HepG2 (cell line): ENCODE measurements at regions not wholly inside any gene's neighbourhood (a gene's known extent, or its start where the extent isn't known, plus 50 kb on each side); places are given as distances from the start of the nearest gene placed in this dataset.

Experiments
- ATAC-seq: fragments of 200-7000 bp; cut with Tn5 transposase; 3 replicates; pipeline ENCODE4 v1.9.1; 2020; ENCODE audit warnings: mild to moderate bottlenecking, moderate library complexity
- BruUV-seq: library from RNA; stranded (reverse); fragments of 400-500 nt; replicated peaks from 2 replicates; lab custom pipeline; 2021; lab: Mats Ljungman, UMichigan
- CTCF ChIA-PET: fragments of 300-600 bp; formaldehyde crosslinking; extraction: SDS; loops from one replicate; lab custom pipeline; 2021; ENCODE audit warnings: low total read pairs, inconsistent platforms, low intra/inter-chr PET ratio; lab: Yijun Ruan, JAX
- POLR2A ChIA-PET: fragments of 350-600 bp; sonication (Branson Sonifier 250); formaldehyde crosslinking; loops from one replicate; lab custom pipeline; 2020; ENCODE audit warnings: antibody characterized with exemption, inconsistent platforms; lab: Yijun Ruan, JAX
- DNase-seq: peaks from one replicate; pipeline ENCODE4 v3.0.0-alpha.2; 2015; ENCODE audit warnings: low spot score
- FAIRE-seq: peaks from 3 replicates; lab custom pipeline; 2011; peaks lifted over from hg19 to GRCh38; lab: Jason Lieb, UNC
- H2AFZ ChIP-seq: one replicate; pipeline ENCODE4 v1.6.1; 2011; ENCODE audit warnings: low read length, inconsistent platforms
- H3K27ac ChIP-seq: fragments of 300-600 bp; 3 replicates; pipeline ENCODE4 v1.8.0; 2011; ENCODE audit warnings: mixed run types, mild to moderate bottlenecking, mixed read lengths, low read length, inconsistent platforms; ENCODE audit not compliant: insufficient read depth; ENCODE audit errors: extremely low read length
- H3K27me3 ChIP-seq, 2 experiments: fragments of 200-600 bp in 1 of 2; 2 replicates in 1 of 2; 3 replicates in 1 of 2; pipeline versions ENCODE4 v1.6.0 to v1.8.0; 2011; ENCODE audit warnings: low read length in 2 of 2, mild to moderate bottlenecking in 2 of 2, moderate library complexity in 2 of 2, inconsistent platforms in 1 of 2; ENCODE audit not compliant: insufficient read depth in 2 of 2, control insufficient read depth in 1 of 2
- H3K36me3 ChIP-seq, 2 experiments: fragments of 200-600 bp in 1 of 2; replicated peaks in 1 of 2; 2 replicates in 1 of 2; 3 replicates in 1 of 2; pipeline versions ENCODE4 v1.5.1 to v1.8.0; 2011; ENCODE audit warnings: low read length in 2 of 2, inconsistent platforms in 1 of 2; ENCODE audit not compliant: insufficient read depth in 2 of 2, control insufficient read depth in 1 of 2
- H3K4me1 ChIP-seq: 2 replicates; pipeline ENCODE4 v1.5.1; 2012; ENCODE audit warnings: low read length, inconsistent platforms; ENCODE audit not compliant: insufficient read depth
- H3K4me2 ChIP-seq: 2 replicates; pipeline ENCODE4 v1.6.0; 2011; ENCODE audit warnings: low read depth, low read length, inconsistent platforms
- H3K4me3 ChIP-seq, 3 experiments: fragments of 200-600 bp in 1 of 3; sonication (generic), shearing (Covaris generic) in 1 of 3; replicated peaks in 1 of 3; 2 replicates each; pipeline ENCODE4 v1.5.1; 2011 to 2016; ENCODE audit warnings: low read length in 3 of 3, inconsistent platforms in 2 of 3, low read depth in 2 of 3, mild to moderate bottlenecking in 2 of 3, control low read depth in 1 of 3, mixed read lengths in 1 of 3; ENCODE audit not compliant: insufficient read depth in 1 of 3
- H3K79me2 ChIP-seq: one replicate; pipeline ENCODE4 v1.6.1; 2011; ENCODE audit warnings: low read length, inconsistent platforms; ENCODE audit not compliant: insufficient read depth
- H3K9ac ChIP-seq: 2 replicates; pipeline ENCODE4 v1.6.0; 2011; ENCODE audit warnings: mild to moderate bottlenecking, low read depth, low read length, inconsistent platforms; ENCODE audit not compliant: insufficient read depth
- H3K9me3 ChIP-seq: 2 replicates; pipeline ENCODE4 v1.5.1; 2012; ENCODE audit warnings: mild to moderate bottlenecking, low read length
- H4K20me1 ChIP-seq: 2 replicates; pipeline ENCODE4 v1.6.0; 2011; ENCODE audit warnings: inconsistent platforms, mild to moderate bottlenecking, low read length, moderate library complexity; ENCODE audit not compliant: insufficient read depth
- ARNT2 ChIP-seq: sonication (generic); formaldehyde crosslinking; IDR thresholded peaks from 2 replicates; pipeline ENCODE4 v1.8.0; 2022; ENCODE audit warnings: mild to moderate bottlenecking, low read depth, missing genetic modification reagents, moderate library complexity
- HOXA9 ChIP-seq: sonication (generic); formaldehyde crosslinking; IDR thresholded peaks from 2 replicates; pipeline ENCODE4 v1.8.1; 2022; ENCODE audit warnings: missing genetic modification reagents, mild to moderate bottlenecking, moderate library complexity, borderline replicate concordance
- NKX3-1 ChIP-seq: sonication (generic); formaldehyde crosslinking; IDR thresholded peaks from 2 replicates; pipeline ENCODE4 v1.5.0; 2020; ENCODE audit warnings: missing genetic modification reagents
- TBX2 ChIP-seq: sonication (generic); formaldehyde crosslinking; IDR thresholded peaks from 2 replicates; pipeline ENCODE4 v1.5.0; 2020; ENCODE audit warnings: missing genetic modification reagents, mild to moderate bottlenecking, borderline replicate concordance
- TEAD3 ChIP-seq: optimal IDR thresholded peaks from 2 replicates; pipeline ENCODE3; 2016; ENCODE audit warnings: borderline replicate concordance
- TERF1 ChIP-seq: sonication (generic); formaldehyde crosslinking; IDR thresholded peaks from 2 replicates; pipeline ENCODE4 v1.8.0; 2022; ENCODE audit warnings: mild to moderate bottlenecking, missing genetic modification reagents, moderate library complexity
- XRCC5 ChIP-seq: fragments of 200-400 bp; formaldehyde crosslinking; optimal IDR thresholded peaks from 2 replicates; pipeline ENCODE3; 2017; ENCODE audit warnings: mild to moderate bottlenecking, low read length
- WGBS: methylation state at CpG from one replicate; pipeline ENCODE4 v1.1.6; 2017; ENCODE audit warnings: low lambda C conversion rate; 5-methylcytosine and 5-hydroxymethylcytosine counted together
- in situ Hi-C: cut with HindIII; loops from 2 replicates; pipeline ENCODE4 v1.10.0; 2017; ENCODE audit warnings: low pct_unique_long_range_greater_than_20kb; ENCODE audit not compliant: extremely low pct_ligation_motif_present
- intact Hi-C: fragments of 100-400 bp; cut with micrococcal nuclease; formaldehyde crosslinking; loops from one replicate; pipeline ENCODE4 v1.10.0; 2022; ENCODE audit not compliant: unreplicated experiment

GRCh38 chr1:240014051-240014450 is 77.6 kb upstream of the FMN2 start:
- Histone ChIP-seq H3K4me1 (no peaks in the 10 kb centered on the region), H4K20me1 (no peaks in the 10 kb centered on the region), H3K4me3 (no peak overlapping the region), H3K27me3 (no peaks in the 10 kb centered on the region), H3K27ac (no peak overlapping the region), H3K79me2 (no peaks in the 10 kb centered on the region), H2AFZ (no peak overlapping the region), H3K36me3 (no peaks in the 10 kb centered on the region), H3K9ac (no peak overlapping the region), H3K4me2 (no peak overlapping the region), H3K9me3 (peaks cover 13% of the 10 kb centered on the region)
- BruUV-seq = no TSS peak
- ChIA-PET CTCF (no interaction called here), POLR2A (no interaction called here)
- TF ChIP-seq TBX2 (CRISPR knock-in tag) (no peak), TERF1 (CRISPR knock-in tag) (no peak), NKX3-1 (CRISPR knock-in tag) (no peak), ARNT2 (CRISPR knock-in tag) (no peak), HOXA9 (CRISPR knock-in tag) (no peak), XRCC5 (no peak)
- no peak for ATAC-seq
- no peak for DNase-seq
- intact Hi-C loops (no loop called here), in situ Hi-C loops (no loop called here)
- FAIRE-seq = no peak
- 0% methylated on average over 5 of the region's 5 CpGs for WGBS

- Histone ChIP-seq H3K36me3 (no peaks in the 10 kb centered on the region), H3K79me2 (no peaks in the 10 kb centered on the region), H3K9me3 (no peaks in the 10 kb centered on the region), H3K27ac (no peak overlapping the region), H2AFZ (no peak overlapping the region), H3K27me3 (no peaks in the 10 kb centered on the region), H3K9ac (no peak overlapping the region), H3K4me3 (no peak overlapping the region), H3K4me2 (no peak overlapping the region), H3K4me1 (no peaks in the 10 kb centered on the region), H4K20me1 (no peaks in the 10 kb centered on the region)
- no TSS peak for BruUV-seq
- intact Hi-C loops (no loop called here), in situ Hi-C loops (no loop called here)
- no peak for DNase-seq
- ATAC-seq = no peak
- 0% methylated on average over 1 of the region's 1 CpG for WGBS
- no peak for TF ChIP-seq TEAD3 (CRISPR knock-in tag)
- FAIRE-seq = no peak
- POLR2A ChIA-PET = no interaction called here
- CTCF ChIA-PET = no interaction called here
These were observed 73.1 kb upstream of the FMN2 start for GRCh38 chr1:240018617-240019016.
